CD1c-positive myeloid dendritic cell (primary cell): ENCODE measurements at regions not wholly inside any gene's neighbourhood (a gene's known extent, or its start where the extent isn't known, plus 50 kb on each side); places are given as distances from the start of the nearest gene placed in this dataset.
"Not testable (repeated sequence)": the region's sequence is repeated elsewhere in the genome, so short reads cannot be mapped to it uniquely, and the experiment has no call there.

ENCODE experiments used
- DNase-seq: peaks from one replicate; pipeline ENCODE4 v3.0.0-alpha.2; 2016; ENCODE audit errors: extremely low spot score

DNA sequence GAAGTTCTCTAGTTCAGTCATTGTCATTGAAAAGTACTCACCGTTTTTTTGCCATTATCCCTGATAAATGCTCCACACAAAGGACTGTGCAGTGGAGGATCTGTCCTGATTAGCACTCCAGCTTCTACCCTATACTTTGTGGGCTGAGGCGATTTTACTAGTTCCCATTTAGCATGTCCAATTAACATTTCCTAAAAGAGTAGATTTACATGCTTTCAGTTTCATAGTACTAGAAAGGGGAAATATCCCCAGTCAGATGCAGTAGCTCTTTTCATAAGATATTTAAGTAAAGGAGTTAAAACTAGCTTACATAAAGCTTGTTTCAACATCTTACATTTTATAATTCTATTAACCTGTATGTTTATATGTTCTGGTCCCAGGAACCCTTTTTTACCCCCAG lies 144.9 kb upstream of the APOOL start:
- not testable (repeated sequence) for DNase-seq

- DNase-seq = no peak
Observed at GRCh38 chrX:84865113-84865512, 138.6 kb upstream of the APOOL start.

DNA sequence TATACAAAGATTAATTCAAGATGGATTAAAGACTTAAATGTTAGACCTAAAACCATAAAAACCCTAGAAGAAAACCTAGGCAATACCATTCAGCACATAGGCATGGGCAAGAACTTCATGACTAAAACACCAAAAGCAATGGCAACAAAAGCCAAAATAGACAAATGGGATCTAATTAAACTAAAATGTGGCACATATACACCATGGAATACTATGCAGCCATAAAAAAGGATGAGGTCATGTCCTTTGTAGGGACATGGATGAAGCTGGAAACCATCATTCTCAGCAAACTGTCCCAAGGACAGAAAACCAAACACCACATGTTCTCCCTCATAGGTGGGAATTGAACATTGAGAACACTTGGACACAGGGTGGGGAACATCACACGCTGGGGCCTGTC lies 133.4 kb upstream of the APOOL start:
- not testable (repeated sequence) for DNase-seq

DNA sequence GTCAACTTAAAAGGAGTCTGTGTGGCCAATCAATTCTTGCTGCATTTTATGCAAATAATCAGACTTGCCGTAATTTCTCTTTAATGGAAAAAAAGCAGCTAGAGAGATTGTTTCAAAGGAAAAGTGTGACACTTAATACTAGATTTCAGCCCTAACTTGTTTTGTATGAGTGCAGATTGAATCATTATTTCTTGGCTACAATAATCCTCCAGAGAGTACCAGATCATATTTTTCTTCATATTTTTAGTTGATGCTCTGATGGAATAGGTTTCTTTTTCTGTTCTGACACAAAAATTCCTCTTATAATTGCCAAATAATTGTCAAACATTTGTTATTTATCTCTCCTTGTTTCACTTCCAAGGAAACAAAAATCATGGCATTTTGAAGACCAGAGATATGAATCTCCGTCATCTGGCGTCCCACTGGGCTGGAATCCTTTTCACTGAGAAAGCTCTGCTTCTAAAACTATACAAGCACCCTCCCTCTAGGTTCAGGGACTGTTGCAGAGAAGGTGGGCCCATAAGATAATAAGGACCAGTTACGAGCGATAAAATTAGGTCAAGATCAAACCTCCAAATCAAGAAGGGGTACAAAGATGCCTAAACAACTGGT lies 131.4 kb upstream of the APOOL start:
- not testable (repeated sequence) for DNase-seq

DNA sequence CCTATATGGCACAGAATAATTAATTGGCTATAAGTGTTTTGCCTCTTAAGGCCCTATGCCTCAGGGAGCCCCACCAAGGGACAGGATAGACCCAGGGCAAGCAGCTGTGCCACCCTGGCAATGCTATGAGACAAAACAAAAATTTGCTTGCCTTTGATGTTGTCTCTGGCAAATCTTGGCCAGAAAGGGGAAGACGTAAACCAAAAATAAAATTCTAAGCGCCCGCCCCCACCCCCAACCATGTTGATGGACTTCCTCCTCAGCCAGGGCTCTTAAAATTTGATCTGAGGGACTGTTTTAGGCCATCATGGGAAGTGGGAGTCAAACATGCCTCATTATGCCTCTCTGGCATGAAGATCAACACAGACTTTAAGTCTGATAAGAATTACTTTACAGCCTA lies 130.5 kb upstream of the APOOL start:
- peak; percentile 16 for DNase-seq

DNA sequence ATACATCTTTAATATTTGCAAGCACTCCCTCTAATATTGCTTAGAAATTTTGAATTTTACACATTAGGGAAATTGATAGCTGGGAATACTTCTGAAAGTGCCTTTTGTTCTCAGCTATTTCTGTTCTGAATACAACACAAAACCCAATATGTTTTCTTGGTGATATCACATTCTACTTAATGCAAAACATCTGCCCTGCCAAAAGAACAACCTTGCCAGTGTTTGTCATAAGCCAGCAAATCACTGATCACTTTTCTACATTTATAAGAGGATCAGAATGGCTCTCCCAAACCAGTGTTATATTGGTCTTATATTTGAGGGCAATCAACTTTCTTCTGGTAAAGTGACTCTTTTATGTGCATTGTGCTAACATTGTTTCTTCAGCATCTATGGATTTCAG lies 126.8 kb upstream of the APOOL start:
- no peak for DNase-seq

GRCh38 chrX:84893897-84894296 lies 109.8 kb upstream of the APOOL start:
- DNase-seq = no peak

GRCh38 chrX:84907324-84907968 lies 96.2 kb upstream of the APOOL start:
- DNase-seq = peak; percentile 1

DNA sequence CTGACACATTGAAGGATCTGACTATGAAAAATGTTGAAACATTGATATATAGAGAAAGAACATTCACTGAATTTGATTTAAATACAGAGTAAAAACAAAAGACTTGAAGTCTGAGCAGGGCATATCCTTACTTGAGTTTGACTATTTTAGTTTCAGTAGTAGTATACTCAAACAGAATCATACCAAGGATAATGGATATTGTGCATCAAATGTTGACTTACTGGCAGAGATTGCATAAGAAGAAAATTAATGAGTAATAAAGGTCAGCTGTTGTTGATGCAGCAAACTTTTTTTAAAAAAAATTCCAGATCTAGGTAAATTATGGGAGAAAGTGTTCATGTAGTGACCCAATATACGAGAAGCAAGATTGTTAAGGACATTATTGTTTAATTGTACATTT lies 94.5 kb upstream of the APOOL start:
- no peak for DNase-seq

DNA sequence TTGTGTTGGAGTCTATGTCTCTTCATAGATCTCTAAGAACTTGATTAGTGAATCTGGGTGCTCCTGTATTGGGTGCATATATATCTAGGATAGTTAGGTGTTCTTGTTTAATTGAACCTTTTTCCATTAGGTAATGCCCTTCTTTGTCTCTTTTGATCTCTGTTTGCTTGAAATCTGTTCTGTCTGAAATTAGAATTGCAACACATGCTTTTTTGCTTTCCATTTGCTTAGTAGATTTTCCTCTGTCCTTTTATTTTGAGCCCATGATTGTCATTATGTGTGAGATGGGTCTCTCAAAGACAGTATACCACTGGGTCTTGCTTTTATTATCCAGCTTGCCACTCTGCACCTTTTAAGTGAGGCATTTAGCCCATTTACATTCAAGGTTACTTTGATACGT lies 79.1 kb upstream of the APOOL start:
- DNase-seq = no peak

DNA sequence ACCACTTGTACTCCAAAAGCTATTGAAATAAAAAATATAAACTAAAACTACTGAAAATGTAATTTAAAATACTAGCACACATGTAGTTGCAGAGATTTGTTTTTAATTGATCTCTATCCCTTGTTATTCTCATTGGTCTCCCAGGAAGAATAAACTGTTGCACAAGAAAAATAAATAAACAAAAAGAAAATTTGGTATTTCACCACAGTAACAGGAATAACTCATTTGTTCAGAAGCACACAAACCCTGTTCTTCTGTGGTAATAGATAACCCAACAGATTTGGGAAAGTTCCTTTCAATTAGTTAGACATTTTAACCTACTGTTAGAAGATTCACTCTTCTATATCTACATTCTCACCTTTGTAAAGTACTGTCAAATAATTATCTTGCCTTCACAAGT lies 70.9 kb upstream of the APOOL start:
- DNase-seq = no peak

DNA sequence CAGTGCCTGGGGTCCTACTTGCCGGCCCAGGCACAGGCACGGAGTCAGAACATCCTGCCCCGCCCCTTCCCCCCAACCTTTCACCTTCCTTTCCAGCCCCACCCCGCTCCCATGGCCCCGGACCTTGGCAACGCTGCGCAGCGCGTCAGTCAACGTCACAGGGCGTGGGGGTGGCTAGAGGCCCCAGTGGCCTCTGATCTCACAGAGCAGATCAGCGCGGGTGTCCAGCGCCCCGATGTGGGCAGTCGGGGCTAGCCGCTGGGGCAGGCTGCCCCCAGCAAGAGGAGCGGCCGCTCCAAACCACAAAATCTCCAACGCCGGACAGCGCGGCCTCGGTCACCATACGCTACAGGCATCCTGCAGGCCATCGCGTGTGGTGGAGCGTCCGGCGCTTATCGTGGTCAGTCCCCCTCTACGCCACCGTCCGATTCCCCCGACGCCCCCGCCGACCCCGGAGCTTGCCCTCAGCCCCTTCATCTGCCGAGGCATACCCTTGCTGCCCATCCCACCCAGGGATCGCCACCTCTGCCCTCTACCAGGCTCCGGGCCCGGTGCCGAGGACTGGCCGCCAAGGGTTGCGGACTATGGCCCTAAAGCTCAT lies 69.6 kb upstream of the APOOL start:
- DNase-seq = no peak
